H1 (cell line): ENCODE measurements at regions not wholly inside any gene's neighbourhood (a gene's known extent, or its start where the extent isn't known, plus 50 kb on each side); places are given as distances from the start of the nearest gene placed in this dataset.

Experiments used
- CTCF ChIA-PET: fragments of 300-600 bp; sonication (Branson Sonifier 250); formaldehyde crosslinking; loops from one replicate; lab custom pipeline; 2021; ENCODE audit not compliant: partially characterized antibody; lab: Charles Lee
- POLR2A ChIA-PET: fragments of 300-600 bp; sonication (Branson Sonifier 250); formaldehyde crosslinking; loops from one replicate; lab custom pipeline; 2021; ENCODE audit warnings: inconsistent platforms; ENCODE audit not compliant: partially characterized antibody; lab: Charles Lee
- DNase-seq, 2 experiments: peaks; one replicate each; pipeline versions ENCODE4 v3.0.0 to v3.0.0-alpha.2; 2010 to 2022; ENCODE audit warnings: low spot score in 2 of 2, low read depth in 1 of 2, mixed read lengths in 1 of 2
- FAIRE-seq: peaks from 2 replicates; lab custom pipeline; 2011; peaks lifted over from hg19 to GRCh38; lab: Jason Lieb, UNC
- H2AFZ ChIP-seq: 2 replicates; pipeline ENCODE4 v1.8.1; 2012; ENCODE audit warnings: low read length, inconsistent platforms
- H2AK5ac ChIP-seq: 2 replicates; pipeline ENCODE4 v1.6.1; 2013; ENCODE audit warnings: low read depth, low read length
- H2BK120ac ChIP-seq: replicated peaks from 2 replicates; pipeline ENCODE3; 2013; ENCODE audit warnings: low read depth, low read length, inconsistent platforms
- H2BK12ac ChIP-seq: 2 replicates; pipeline ENCODE4 v1.6.1; 2013; ENCODE audit warnings: low read depth, low read length
- H2BK15ac ChIP-seq: 2 replicates; pipeline ENCODE4 v1.6.1; 2013; ENCODE audit warnings: low read length
- H2BK20ac ChIP-seq: 2 replicates; pipeline ENCODE4 v1.6.1; 2013; ENCODE audit warnings: low read length
- H2BK5ac ChIP-seq: 2 replicates; pipeline ENCODE4 v1.6.1; 2013; ENCODE audit warnings: low read depth, low read length
- H3K14ac ChIP-seq: 2 replicates; pipeline ENCODE4 v1.6.1; 2013; ENCODE audit warnings: inconsistent platforms; ENCODE audit not compliant: insufficient read length
- H3K18ac ChIP-seq: 2 replicates; pipeline ENCODE4 v1.6.1; 2013; ENCODE audit warnings: low read length; ENCODE audit errors: extremely low read depth
- H3K23ac ChIP-seq: 2 replicates; pipeline ENCODE4 v1.6.1; 2013; ENCODE audit warnings: inconsistent platforms; ENCODE audit not compliant: insufficient read length
- H3K23me2 ChIP-seq: 2 replicates; pipeline ENCODE4 v1.6.1; 2013; ENCODE audit warnings: low read depth, low read length
- H3K27ac ChIP-seq: 2 replicates; pipeline ENCODE4 v1.6.1; 2011; ENCODE audit warnings: low read depth, low read length, inconsistent platforms
- H3K27me3 ChIP-seq, 4 experiments: replicated peaks in 1 of 4; 1 replicate in 1 of 4; 2 replicates in 3 of 4; pipeline versions ENCODE4 v1.6.1 to v1.8.1; 2011 to 2013; ENCODE audit warnings: low read length in 3 of 4, mild to moderate bottlenecking in 3 of 4, inconsistent platforms in 2 of 4, mixed read lengths in 2 of 4, moderate library complexity in 1 of 4; ENCODE audit not compliant: control insufficient read depth in 3 of 4, insufficient read depth in 3 of 4; ENCODE audit errors: extremely low read depth in 1 of 4
- H3K36me3 ChIP-seq, 4 experiments: 2 replicates each; pipeline versions ENCODE4 v1.6.1 to v1.8.1; 2011 to 2013; ENCODE audit warnings: mild to moderate bottlenecking in 4 of 4, low read length in 3 of 4, moderate library complexity in 2 of 4, control low read depth in 1 of 4, inconsistent platforms in 1 of 4; ENCODE audit not compliant: insufficient read depth in 4 of 4, control insufficient read depth in 2 of 4
- H3K4ac ChIP-seq: replicated peaks from 2 replicates; pipeline ENCODE3; 2013; ENCODE audit warnings: low read length, low read depth, mixed read lengths, inconsistent platforms; ENCODE audit not compliant: insufficient read length
- H3K4me1 ChIP-seq, 4 experiments: replicated peaks in 1 of 4; 1 replicate in 1 of 4; 2 replicates in 3 of 4; pipeline versions ENCODE4 v1.6.1 to v1.8.1; 2011 to 2013; ENCODE audit warnings: low read length in 3 of 4, inconsistent platforms in 2 of 4, mixed read lengths in 1 of 4; ENCODE audit not compliant: insufficient read depth in 4 of 4, control insufficient read depth in 3 of 4
- H3K4me2 ChIP-seq, 2 experiments: 2 replicates each; pipeline versions ENCODE4 v1.6.1 to v1.8.1; 2011 to 2013; ENCODE audit warnings: low read depth in 2 of 2, low read length in 2 of 2, control low read depth in 1 of 2, inconsistent platforms in 1 of 2, mild to moderate bottlenecking in 1 of 2; ENCODE audit not compliant: insufficient read depth in 1 of 2
- H3K4me3 ChIP-seq, 4 experiments: fragments of 200-600, 300-600 bp in 1 of 4; sonication (generic), shearing (Covaris generic), sonication (Bioruptor Twin) in 1 of 4; 2 replicates each; pipeline versions ENCODE4 v1.5.1 to v1.8.1; 2011 to 2016; ENCODE audit warnings: low read length in 4 of 4, low read depth in 3 of 4, control low read depth in 2 of 4, inconsistent platforms in 2 of 4, mild to moderate bottlenecking in 2 of 4, mixed read lengths in 1 of 4, moderate library complexity in 1 of 4; ENCODE audit not compliant: insufficient read depth in 2 of 4; ENCODE audit errors: extremely low read depth in 1 of 4
- H3K56ac ChIP-seq: replicated peaks from 2 replicates; pipeline ENCODE3; 2013; ENCODE audit warnings: low read depth, mild to moderate bottlenecking, mixed read lengths, low read length, inconsistent platforms; ENCODE audit not compliant: insufficient read length
- H3K79me1 ChIP-seq: 2 replicates; pipeline ENCODE4 v1.6.1; 2013; ENCODE audit warnings: low read depth, low read length, control low read depth
- H3K79me2 ChIP-seq, 2 experiments: 2 replicates each; pipeline versions ENCODE4 v1.6.1 to v1.8.1; 2012 to 2013; ENCODE audit warnings: low read length in 2 of 2, mild to moderate bottlenecking in 2 of 2, inconsistent platforms in 1 of 2; ENCODE audit not compliant: insufficient read depth in 2 of 2, control insufficient read depth in 1 of 2
- H3K9ac ChIP-seq, 4 experiments: replicated peaks in 1 of 4; 1 replicate in 1 of 4; 2 replicates in 3 of 4; pipeline versions ENCODE4 v1.6.1 to v1.8.1; 2011 to 2013; ENCODE audit warnings: low read depth in 3 of 4, low read length in 3 of 4, control low read depth in 2 of 4, mild to moderate bottlenecking in 2 of 4, moderate library complexity in 2 of 4, inconsistent platforms in 1 of 4; ENCODE audit errors: extremely low read depth in 1 of 4
- H3K9me3 ChIP-seq, 2 experiments: 2 replicates each; pipeline versions ENCODE4 v1.6.1 to v1.8.1; 2012 to 2013; ENCODE audit warnings: mild to moderate bottlenecking in 2 of 2, moderate library complexity in 2 of 2, control low read depth in 1 of 2, inconsistent platforms in 1 of 2, low read depth in 1 of 2, low read length in 1 of 2, mixed read lengths in 1 of 2; ENCODE audit not compliant: insufficient read depth in 2 of 2
- H4K20me1 ChIP-seq, 2 experiments: replicated peaks in 1 of 2; 2 replicates each; pipeline versions ENCODE3 to v1.8.1; 2011 to 2013; ENCODE audit warnings: inconsistent platforms in 2 of 2, low read length in 2 of 2, mild to moderate bottlenecking in 1 of 2; ENCODE audit not compliant: insufficient read depth in 2 of 2, control insufficient read depth in 1 of 2
- H4K5ac ChIP-seq: 2 replicates; pipeline ENCODE4 v1.6.1; 2013; ENCODE audit warnings: low read length, low read depth, mixed read lengths, inconsistent platforms; ENCODE audit not compliant: insufficient read length
- H4K8ac ChIP-seq: 2 replicates; pipeline ENCODE4 v1.8.0; 2013; ENCODE audit warnings: mild to moderate bottlenecking, moderate library complexity, low read length, inconsistent platforms; ENCODE audit not compliant: insufficient read depth; ENCODE audit errors: extremely low read depth
- H4K91ac ChIP-seq: replicated peaks from 2 replicates; pipeline ENCODE3; 2013; ENCODE audit warnings: low read length, mixed read lengths, inconsistent platforms; ENCODE audit not compliant: insufficient read length
- JUND ChIP-seq: IDR thresholded peaks from 2 replicates; pipeline ENCODE4 v1.6.1; 2011; ENCODE audit warnings: mild to moderate bottlenecking, improper control_type of control experiment, low read length
- RAD21 ChIP-seq, 2 experiments: IDR thresholded peaks in 1 of 2; conservative IDR thresholded peaks in 1 of 2; 2 replicates each; pipeline ENCODE4 v1.6.1; 2011; ENCODE audit warnings: low read depth in 2 of 2, low read length in 2 of 2, improper control_type of control experiment in 1 of 2, inconsistent platforms in 1 of 2, mild to moderate bottlenecking in 1 of 2, moderate library complexity in 1 of 2
- SAP30 ChIP-seq: fragments of 300-600 bp; sonication (generic); IDR thresholded peaks from 2 replicates; pipeline ENCODE4 v1.7.1; 2012; ENCODE audit warnings: low read length, moderate library complexity, mild to moderate bottlenecking, inconsistent platforms; ENCODE audit not compliant: insufficient read depth, insufficient replicate concordance
- WGBS, 2 experiments: shearing (Covaris generic) in 1 of 2; methylation state at CpG; one replicate each; pipeline versions ENCODE4 v1.1.6 to v1.1.7; 2013 to 2015; ENCODE audit warnings: low lambda C conversion rate in 2 of 2, mixed read lengths in 2 of 2, inconsistent platforms in 1 of 2, low coverage in 1 of 2, missing lambda C conversion rate in 1 of 2; ENCODE audit not compliant: insufficient replicate concordance in 2 of 2, insufficient coverage in 1 of 2, insufficient read length in 1 of 2; ENCODE audit errors: extremely low coverage in 1 of 2, missing lambda C conversion rate in 1 of 2; 5-methylcytosine and 5-hydroxymethylcytosine counted together
- TF ChIP-seq, protein P1 (sequence below), 3 experiments: IDR thresholded peaks; 1 replicate in 2 of 3; 2 replicates in 1 of 3; pipeline versions ENCODE4 v1.5.1 to v1.6.1; 2011; ENCODE audit warnings: low read length in 3 of 3, mild to moderate bottlenecking in 3 of 3, inconsistent platforms in 2 of 3, low read depth in 1 of 3, moderate library complexity in 1 of 3; ENCODE audit not compliant: insufficient read depth in 1 of 3; ENCODE audit errors: control extremely low read depth in 1 of 3

DNA sequence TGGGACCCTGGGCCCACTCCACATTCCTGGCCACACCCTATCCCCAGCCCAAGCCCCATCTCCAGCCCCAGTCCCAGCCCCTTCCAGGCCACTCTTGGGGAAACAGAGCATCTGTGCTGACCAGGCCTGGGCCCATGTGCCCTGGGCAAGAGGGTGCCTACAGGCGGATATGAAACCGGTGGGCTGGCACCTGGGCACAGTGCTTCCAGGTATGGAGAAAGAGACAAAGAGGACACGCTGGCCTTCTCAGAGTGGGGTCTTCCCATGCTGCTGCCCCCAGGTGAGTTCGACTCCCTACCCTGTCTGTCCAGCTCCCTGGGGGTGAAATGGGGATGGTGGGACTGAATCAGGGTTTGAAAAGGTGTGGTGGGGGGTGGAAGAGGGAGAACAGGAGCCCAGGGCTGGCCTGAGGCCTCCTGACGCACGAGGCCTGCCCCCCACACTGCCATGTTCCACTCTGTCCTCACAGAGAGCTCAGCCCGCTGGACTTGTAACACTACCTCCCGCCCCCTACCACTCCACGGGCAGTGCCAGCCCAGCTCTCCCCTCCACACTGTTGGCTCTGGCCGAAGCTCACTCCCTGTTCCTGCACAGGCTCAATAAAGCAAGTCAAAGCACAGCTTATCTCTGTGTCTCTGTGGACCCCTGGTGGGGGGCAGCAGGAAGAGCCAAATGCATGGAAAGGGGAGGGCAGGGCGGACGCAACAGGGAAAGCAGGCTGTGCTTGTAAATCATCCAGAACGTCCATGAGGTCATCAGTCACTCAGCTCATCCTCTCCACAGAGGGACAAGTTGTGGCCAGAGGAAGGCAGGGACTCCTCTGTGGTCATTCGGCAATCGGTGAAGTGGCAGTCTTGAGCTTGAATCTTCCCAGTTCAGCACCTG is 71.1 kb upstream of the TMEM97 start:
- Histone ChIP-seq H4K91ac (peak overlapping the region; percentile 89), H2AFZ (no peak overlapping the region), H3K23ac (no peak overlapping the region), H3K79me2 (no peaks in the 10 kb centered on the region), H3K36me3 (no peaks in the 10 kb centered on the region), H3K27ac (no peak overlapping the region), H3K18ac (no peak overlapping the region), H3K4me1 (peaks cover 0 to 5% (median 3%) of the 10 kb centered on the region in 4 experiments; a peak in 4 of 7 replicates), H3K9ac (no peak overlapping the region), H3K4ac (no peak overlapping the region), H3K9me3 (no peaks in the 10 kb centered on the region), H2BK5ac (peak overlapping the region; percentile 52; the same call in 1 of the 2 replicates), H2BK15ac (peak overlapping the region; percentile 29; the same call in 1 of the 2 replicates), H3K27me3 (peaks cover 0 to 2% (median 0%) of the 10 kb centered on the region in 4 experiments; a peak in 1 of 7 replicates), H3K4me3 (no peak overlapping the region), H4K20me1 (no peaks in the 10 kb centered on the region), H2BK12ac (0 out of 2 replicates have a peak overlapping the region, but pooled peaks have one; percentile 23), H2BK20ac (no peak overlapping the region), H3K23me2 (peaks cover 3% of the 10 kb centered on the region; the same call in 1 of the 2 replicates), H3K14ac (no peak overlapping the region), H3K79me1 (no peaks in the 10 kb centered on the region), H4K5ac (no peak overlapping the region), H3K56ac (no peak overlapping the region), H2BK120ac (no peak overlapping the region), H3K4me2 (no peak overlapping the region), H2AK5ac (no peak overlapping the region), H4K8ac (peak overlapping the region; percentile 76)
- TF ChIP-seq SAP30 (no peak), RAD21 (IDR thresholded peaks at IDR 0.05 in 1 of 2, conservative IDR thresholded peaks at IDR 0.05 in 1 of 2; ENCODE audit: low read depth in 2 of 2, low read length in 2 of 2) (peak; percentile 45 to 61), JUND (no peak)
- TF ChIP-seq, protein P1, sequence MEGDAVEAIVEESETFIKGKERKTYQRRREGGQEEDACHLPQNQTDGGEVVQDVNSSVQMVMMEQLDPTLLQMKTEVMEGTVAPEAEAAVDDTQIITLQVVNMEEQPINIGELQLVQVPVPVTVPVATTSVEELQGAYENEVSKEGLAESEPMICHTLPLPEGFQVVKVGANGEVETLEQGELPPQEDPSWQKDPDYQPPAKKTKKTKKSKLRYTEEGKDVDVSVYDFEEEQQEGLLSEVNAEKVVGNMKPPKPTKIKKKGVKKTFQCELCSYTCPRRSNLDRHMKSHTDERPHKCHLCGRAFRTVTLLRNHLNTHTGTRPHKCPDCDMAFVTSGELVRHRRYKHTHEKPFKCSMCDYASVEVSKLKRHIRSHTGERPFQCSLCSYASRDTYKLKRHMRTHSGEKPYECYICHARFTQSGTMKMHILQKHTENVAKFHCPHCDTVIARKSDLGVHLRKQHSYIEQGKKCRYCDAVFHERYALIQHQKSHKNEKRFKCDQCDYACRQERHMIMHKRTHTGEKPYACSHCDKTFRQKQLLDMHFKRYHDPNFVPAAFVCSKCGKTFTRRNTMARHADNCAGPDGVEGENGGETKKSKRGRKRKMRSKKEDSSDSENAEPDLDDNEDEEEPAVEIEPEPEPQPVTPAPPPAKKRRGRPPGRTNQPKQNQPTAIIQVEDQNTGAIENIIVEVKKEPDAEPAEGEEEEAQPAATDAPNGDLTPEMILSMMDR (IDR thresholded peaks at IDR 0.05; ENCODE audit: control extremely low read depth in 1 of 3, insufficient read depth in 1 of 3, low read depth in 1 of 3, low read length in 3 of 3): peak; percentile 25 to 38 (median 29); a peak in 3 of 4 replicates
- peak in 1 of 2 experiments; percentile 19 for DNase-seq
- WGBS, 2 experiments: 87% methylated on average over 15 of the region's 15 CpGs; no CpG with 5 or more reads in 1 of the 2 experiments
- POLR2A ChIA-PET: interaction anchor here (1.0 to 1.5 kb wide), 4 partner anchors 11 to 112 kb away, joined by 3 to 5 read pairs (median 3); no protein-coding TSS in a partner anchor
- FAIRE-seq: no peak
- CTCF ChIA-PET: interaction anchor here (0.7 to 15.7 kb wide), 17 partner anchors 9 to 488 kb away, joined by 3 to 266 read pairs (median 3); partner anchors contain the start of genes LYRM9 and NOS2
